NCI-H69 (cell line): ENCODE measurements at regions not wholly inside any gene's neighbourhood (a gene's known extent, or its start where the extent isn't known, plus 50 kb on each side); places are given as distances from the start of the nearest gene placed in this dataset.
"Not testable (repeated sequence)": the region's sequence is repeated elsewhere in the genome, so short reads cannot be mapped to it uniquely, and the experiment has no call there.

Experiments
- DNase-seq: peaks from one replicate; lab custom pipeline; 2025; lab: John Stamatoyannopoulos, UW

- no peak for DNase-seq
Measured at GRCh38 chr5:68067976-68068603, 147.5 kb upstream of the PIK3R1 start.

- no peak for DNase-seq
Measured at GRCh38 chr5:68067291-68067690, 148.3 kb upstream of the PIK3R1 start.

- DNase-seq, result no peak
Measured at GRCh38 chr5:68066277-68066955, 149.1 kb upstream of the PIK3R1 start.

- not testable (repeated sequence) for DNase-seq
Measured at GRCh38 chr5:68065321-68065720, 150.2 kb upstream of the PIK3R1 start.

GRCh38 chr5:68060382-68060781 lies 155.2 kb upstream of the PIK3R1 start:
- DNase-seq, result no peak

GRCh38 chr5:68057191-68057590 lies 158.4 kb upstream of the PIK3R1 start:
- no peak for DNase-seq

GRCh38 chr5:68055686-68056085 lies 159.9 kb upstream of the PIK3R1 start:
- peak; percentile 21 for DNase-seq

GRCh38 chr5:68054638-68055037 lies 160.9 kb upstream of the PIK3R1 start:
- DNase-seq, result peak; percentile 97

GRCh38 chr5:68053202-68053601 lies 162.4 kb upstream of the PIK3R1 start:
- no peak for DNase-seq

GRCh38 chr5:68049053-68049713 lies 166.4 kb upstream of the PIK3R1 start:
- peak; percentile 94 for DNase-seq

GRCh38 chr5:68048516-68048915 lies 167.0 kb upstream of the PIK3R1 start:
- no peak for DNase-seq

- peak; percentile 60 for DNase-seq
Measured at GRCh38 chr5:68048054-68048453, 167.5 kb upstream of the PIK3R1 start.

GRCh38 chr5:68047035-68047434 lies 168.5 kb upstream of the PIK3R1 start:
- DNase-seq, result no peak

GRCh38 chr5:68046445-68046844 lies 169.1 kb upstream of the PIK3R1 start:
- DNase-seq, result no peak

- DNase-seq, result no peak
Measured at GRCh38 chr5:68041293-68041692, 174.3 kb upstream of the PIK3R1 start.

- DNase-seq, result no peak
Measured at GRCh38 chr5:68037546-68037945, 178.0 kb upstream of the PIK3R1 start.

GRCh38 chr5:68033961-68034571 lies 181.5 kb upstream of the PIK3R1 start:
- peak; percentile 57 for DNase-seq

- DNase-seq, result peak; percentile 56
Measured at GRCh38 chr5:68033029-68033428, 182.5 kb upstream of the PIK3R1 start.

- no peak for DNase-seq
Measured at GRCh38 chr5:68032216-68032762, 183.3 kb upstream of the PIK3R1 start.

- DNase-seq, result no peak
Measured at GRCh38 chr5:68028131-68028727, 187.3 kb upstream of the PIK3R1 start.

GRCh38 chr5:68027519-68027918 lies 188.0 kb upstream of the PIK3R1 start:
- DNase-seq, result no peak
